ENCODE measurements at regions not wholly inside any gene's neighbourhood (a gene's known extent, or its start where the extent isn't known, plus 50 kb on each side); places are given as distances from the start of the nearest gene placed in this dataset.

DNA sequence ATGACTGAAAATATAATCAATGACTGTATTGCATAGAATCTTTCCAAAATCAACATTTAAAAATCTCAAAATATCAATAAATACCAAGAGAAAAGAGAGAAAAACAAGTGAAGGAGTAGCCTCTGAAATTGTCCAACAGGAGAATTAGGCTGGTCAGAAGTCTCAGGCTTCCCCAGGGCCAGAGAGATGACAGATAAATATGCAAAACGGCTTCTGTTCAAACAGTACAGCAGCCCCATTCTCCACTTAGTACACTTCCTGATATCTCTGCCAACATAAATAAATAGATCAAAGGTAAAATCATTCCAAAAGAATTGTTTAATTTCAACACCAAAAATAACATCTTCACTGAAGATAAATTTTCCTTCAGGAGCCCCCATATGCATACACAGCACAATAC is 204.7 kb upstream of the GABRA2 start:
- Histone ChIP-seq H4K20me1 (ENCODE audit: control insufficient read depth, insufficient read depth, insufficient read length) (no peaks in the 10 kb centered on the region), H2BK12ac (ENCODE audit: insufficient read length, low read depth, low read length) (no peak overlapping the region), H2AK5ac (ENCODE audit: insufficient read length, low read length) (no peak overlapping the region), H3K4ac (ENCODE audit: low read depth, low read length) (no peak overlapping the region), H4K8ac (replicated peaks; ENCODE audit: insufficient read length, low read depth, low read length) (no peak overlapping the region), H3K23ac (ENCODE audit: insufficient read length, low read depth, low read length) (no peak overlapping the region), H3T11ph (ENCODE audit: low read length) (no peak overlapping the region), H2BK15ac (ENCODE audit: low read depth, low read length) (no peak overlapping the region), H3K9ac (ENCODE audit: extremely low read depth, insufficient read length, low read length) (no peak overlapping the region), H2BK120ac (ENCODE audit: low read depth, low read length, poor library complexity, severe bottlenecking) (no peak overlapping the region), H3K27ac (ENCODE audit: insufficient read length, low read depth, low read length) (no peak overlapping the region), H2BK20ac (ENCODE audit: low read depth, low read length, poor library complexity, severe bottlenecking) (no peak overlapping the region), H3K4me1 (ENCODE audit: insufficient read depth, low read length) (no peaks in the 10 kb centered on the region), H3K79me1 (ENCODE audit: insufficient read depth, low read depth, low read length, poor library complexity, severe bottlenecking) (no peaks in the 10 kb centered on the region), H3K9me3 (ENCODE audit: control insufficient read depth, low read depth, low read length) (no peaks in the 10 kb centered on the region), H3K23me2 (ENCODE audit: insufficient read length, low read depth, low read length, poor library complexity, severe bottlenecking) (no peaks in the 10 kb centered on the region), H4K91ac (ENCODE audit: insufficient read length, low read depth, low read length) (no peak overlapping the region), H3K14ac (ENCODE audit: insufficient read depth, low read length) (no peak overlapping the region), H3K79me2 (ENCODE audit: insufficient read depth, low read length) (no peaks in the 10 kb centered on the region), H3K4me2 (ENCODE audit: insufficient read depth, insufficient read length, low read length) (no peak overlapping the region), H3K56ac (ENCODE audit: insufficient read length, low read depth, low read length) (no peak overlapping the region), H2BK5ac (ENCODE audit: insufficient read length, low read length) (no peak overlapping the region), H3K18ac (ENCODE audit: insufficient read length, low read depth, low read length) (no peak overlapping the region), H3K27me3 (ENCODE audit: insufficient read depth, low read length) (no peaks in the 10 kb centered on the region), H4K5ac (ENCODE audit: insufficient read length, low read depth, low read length) (no peak overlapping the region), H2AFZ (ENCODE audit: low read length) (no peak overlapping the region)
- Mint-ChIP-seq H3K36me3 (ENCODE audit: insufficient read depth in 1 of 3, low read depth in 3 of 3) (no peaks in the 10 kb centered on the region), H3K27ac (no peak overlapping the region), H3K4me3 (no peak overlapping the region), H3K27me3 (ENCODE audit: low read depth) (no peaks in the 10 kb centered on the region), H3K4me1 (peaks cover 2 to 3% of the 10 kb centered on the region in 2 experiments; a peak in 2 of 4 replicates), H3K9me3 (peaks cover 0 to 3% of the 10 kb centered on the region in 2 experiments; a peak in 2 of 5 replicates)
- TF ChIP-seq, protein P1, sequence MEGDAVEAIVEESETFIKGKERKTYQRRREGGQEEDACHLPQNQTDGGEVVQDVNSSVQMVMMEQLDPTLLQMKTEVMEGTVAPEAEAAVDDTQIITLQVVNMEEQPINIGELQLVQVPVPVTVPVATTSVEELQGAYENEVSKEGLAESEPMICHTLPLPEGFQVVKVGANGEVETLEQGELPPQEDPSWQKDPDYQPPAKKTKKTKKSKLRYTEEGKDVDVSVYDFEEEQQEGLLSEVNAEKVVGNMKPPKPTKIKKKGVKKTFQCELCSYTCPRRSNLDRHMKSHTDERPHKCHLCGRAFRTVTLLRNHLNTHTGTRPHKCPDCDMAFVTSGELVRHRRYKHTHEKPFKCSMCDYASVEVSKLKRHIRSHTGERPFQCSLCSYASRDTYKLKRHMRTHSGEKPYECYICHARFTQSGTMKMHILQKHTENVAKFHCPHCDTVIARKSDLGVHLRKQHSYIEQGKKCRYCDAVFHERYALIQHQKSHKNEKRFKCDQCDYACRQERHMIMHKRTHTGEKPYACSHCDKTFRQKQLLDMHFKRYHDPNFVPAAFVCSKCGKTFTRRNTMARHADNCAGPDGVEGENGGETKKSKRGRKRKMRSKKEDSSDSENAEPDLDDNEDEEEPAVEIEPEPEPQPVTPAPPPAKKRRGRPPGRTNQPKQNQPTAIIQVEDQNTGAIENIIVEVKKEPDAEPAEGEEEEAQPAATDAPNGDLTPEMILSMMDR (conservative IDR thresholded peaks at IDR 0.05): no peak
- no peak for DNase-seq
- WGBS (ENCODE audit: extremely low coverage, insufficient read length, low lambda C conversion rate): no CpG with 5 or more reads among the region's 1 CpG
